IPS DF 19.7 (cell line): ENCODE measurements at regions not wholly inside any gene's neighbourhood (a gene's known extent, or its start where the extent isn't known, plus 50 kb on each side); places are given as distances from the start of the nearest gene placed in this dataset.

ENCODE experiments used
- DNase-seq: peaks from one replicate; pipeline ENCODE4 v3.0.0-alpha.2; 2013; ENCODE audit warnings: low read depth, low spot score

DNA sequence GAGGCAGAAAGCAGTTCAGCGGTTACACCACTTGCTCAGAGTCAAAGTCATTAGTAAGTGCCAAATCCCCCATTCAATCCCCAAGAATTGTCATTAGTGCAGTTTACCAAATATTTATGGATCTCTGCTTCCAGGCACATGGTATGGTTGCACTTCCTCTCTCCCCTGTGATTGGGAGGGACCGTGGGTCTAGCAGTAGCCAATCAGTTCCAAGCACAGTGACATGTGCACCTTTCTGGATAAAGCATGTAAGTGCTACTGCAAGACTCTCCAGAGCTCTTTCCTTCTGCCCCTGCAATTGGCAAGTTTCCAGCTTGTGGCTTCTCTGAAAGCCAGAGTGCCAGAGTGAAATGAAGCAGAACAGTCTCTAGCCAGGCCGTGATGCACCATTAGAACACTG lies 85.3 kb upstream of the FLRT2 start:
- DNase-seq: no peak

DNA sequence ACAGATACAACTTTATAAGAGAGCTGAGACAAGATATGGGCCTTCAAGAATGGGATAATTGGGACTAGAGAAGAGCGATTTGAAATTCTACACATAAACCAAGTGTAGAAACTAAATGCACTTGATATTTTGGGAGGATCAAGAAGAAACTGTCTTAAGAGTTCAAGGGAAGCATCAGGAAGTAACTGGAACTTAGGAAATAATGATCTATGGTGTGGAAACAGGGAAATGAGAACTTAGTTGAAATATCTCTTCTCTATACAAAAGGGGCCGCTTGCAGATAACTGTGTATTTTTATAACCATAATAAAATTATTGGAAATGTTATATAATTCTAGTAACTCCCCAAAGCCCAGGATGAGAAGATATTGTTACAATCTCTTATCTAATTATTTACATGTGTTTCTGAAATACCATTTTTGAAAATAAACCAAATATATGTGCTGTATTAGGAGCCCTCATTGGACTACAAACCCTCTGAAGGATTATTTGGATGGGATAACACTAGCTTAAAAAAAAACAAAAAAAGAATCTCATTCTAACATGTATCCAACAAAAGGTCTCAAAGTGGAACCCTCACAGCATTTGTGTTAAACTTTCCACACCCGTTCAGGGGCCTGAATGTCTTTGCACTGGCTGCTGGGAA lies 84.7 kb upstream of the FLRT2 start:
- no peak for DNase-seq

DNA sequence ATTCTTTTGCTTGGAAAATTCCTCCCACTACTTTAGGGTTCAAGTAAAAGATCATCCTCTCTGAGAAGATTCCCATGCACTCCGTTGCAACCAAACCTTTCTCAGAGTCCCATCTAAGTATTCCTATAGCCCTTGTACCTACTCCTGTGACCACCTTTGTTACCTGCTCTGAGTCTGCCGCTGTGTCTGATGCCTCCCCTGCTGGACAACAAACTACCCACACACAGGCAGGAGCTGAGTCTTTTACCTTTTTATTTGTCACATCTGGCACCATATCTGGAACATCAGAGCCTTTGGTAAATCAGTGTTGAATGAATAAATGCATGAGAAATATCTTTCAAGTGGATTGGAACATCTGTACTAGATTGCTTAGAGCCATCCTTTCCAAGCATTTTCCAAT lies 82.1 kb upstream of the FLRT2 start:
- DNase-seq: no peak

DNA sequence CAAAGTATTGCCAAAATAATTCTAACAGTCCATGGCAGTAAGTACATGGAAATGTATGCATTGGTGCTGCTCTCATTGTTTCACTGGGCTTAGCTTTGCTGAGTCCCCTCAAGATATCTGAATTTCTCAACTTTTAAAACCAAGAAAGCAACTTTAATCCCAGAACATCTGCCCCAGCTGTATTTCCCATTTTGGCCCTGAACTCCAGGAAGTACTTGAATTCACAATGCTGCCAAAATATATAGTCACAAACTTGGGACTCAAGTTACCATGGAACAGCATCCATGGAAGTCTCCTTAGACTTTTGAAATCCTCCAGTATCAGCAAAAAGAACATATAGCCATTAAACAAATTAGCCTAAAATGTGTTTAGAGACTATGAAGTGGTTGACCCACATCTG lies 78.5 kb upstream of the FLRT2 start:
- no peak for DNase-seq

DNA sequence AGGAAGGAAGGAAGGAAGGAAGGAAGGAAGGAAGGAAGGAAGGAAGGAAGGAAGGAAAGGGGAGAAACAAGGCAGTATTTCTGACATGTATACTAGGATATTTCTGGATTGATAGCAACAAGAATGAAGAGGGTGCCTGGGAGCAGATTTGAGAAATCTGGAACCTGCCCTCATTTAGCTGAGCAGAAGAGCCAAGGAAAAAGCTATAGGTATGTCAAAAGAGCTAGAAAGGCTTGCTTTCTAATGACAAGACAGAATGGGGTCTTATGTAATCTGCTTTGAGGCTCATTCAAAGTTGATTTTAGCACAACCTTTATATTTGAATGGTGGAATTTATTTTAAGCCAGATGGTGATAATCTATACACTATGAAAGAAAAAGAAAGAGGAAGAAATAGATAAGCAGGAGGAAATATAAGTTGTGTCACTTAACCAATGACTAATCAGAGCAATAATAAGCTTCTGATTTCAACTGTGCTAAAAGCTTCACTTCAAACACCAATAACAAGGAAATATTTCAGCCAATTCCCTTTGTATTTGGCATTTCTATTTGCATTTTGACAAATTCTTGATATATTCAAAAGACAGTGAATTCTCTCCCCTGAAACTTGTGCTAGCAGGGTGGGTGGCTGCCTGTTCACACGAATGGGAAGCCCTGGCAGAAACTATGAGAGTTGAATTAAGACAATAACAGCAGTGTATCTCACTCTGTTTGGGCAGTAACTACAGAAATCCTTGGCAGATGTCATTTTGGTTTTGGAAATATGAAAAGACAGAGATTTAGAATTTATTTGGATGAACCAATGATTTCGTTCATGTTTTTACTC lies 76.3 kb upstream of the FLRT2 start:
- DNase-seq: no peak

DNA sequence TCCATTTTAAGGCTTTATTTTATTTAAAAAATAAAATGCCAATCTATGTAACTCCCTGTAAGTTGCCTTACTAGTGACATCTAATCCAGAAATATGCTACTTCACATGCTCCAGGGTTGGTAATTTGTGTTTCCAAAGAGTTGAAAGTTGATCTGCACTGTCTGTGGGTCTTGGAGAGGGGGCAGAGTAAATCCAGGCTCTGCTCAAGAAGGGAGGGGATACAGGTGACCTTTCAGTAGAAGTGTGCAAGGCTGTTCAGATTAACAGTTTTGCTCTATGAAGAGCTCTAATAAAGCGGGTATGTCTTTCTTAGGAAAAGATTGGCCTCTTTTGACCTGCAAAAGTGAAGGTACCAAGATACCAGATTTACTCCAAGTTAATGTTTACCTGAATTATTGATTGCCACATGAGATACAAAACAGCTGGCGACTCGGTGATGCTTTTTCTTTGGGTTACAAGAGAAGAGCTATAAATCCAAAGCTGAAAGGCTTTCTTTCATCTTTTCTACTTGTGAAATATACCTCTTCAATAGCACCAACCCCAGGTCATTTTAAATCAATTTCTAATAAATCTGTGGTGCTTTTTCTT lies 75.6 kb upstream of the FLRT2 start:
- DNase-seq: no peak

DNA sequence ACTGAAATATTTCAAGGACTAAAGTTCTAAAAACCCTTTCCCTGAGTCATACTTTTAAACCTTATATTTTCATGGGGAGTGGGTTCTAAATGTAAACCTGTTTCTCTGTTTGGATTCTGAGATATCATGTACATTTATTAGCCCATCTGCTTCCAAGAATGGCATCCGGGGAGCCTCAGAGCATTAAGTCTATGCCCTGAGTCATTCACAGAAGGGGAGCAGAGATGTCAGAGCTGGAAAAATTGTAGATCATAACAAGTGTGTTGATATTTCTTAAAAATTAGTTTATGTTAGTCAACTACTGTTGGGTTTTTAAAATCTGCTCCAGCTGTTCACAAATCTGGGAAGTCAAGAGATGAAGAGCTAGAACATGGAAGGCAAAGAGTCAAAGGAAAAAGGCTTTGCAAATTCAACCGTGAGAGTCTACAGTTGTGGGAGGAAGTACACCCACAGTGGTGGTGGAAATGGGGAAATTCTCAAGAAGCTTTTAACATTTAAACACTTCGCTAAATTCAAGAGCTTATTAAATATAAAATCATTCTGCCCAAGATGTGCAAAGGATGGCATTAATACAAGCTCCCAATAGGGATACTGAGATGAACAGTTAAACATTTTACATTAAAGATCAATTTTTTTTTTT lies 70.5 kb upstream of the FLRT2 start:
- no peak for DNase-seq

DNA sequence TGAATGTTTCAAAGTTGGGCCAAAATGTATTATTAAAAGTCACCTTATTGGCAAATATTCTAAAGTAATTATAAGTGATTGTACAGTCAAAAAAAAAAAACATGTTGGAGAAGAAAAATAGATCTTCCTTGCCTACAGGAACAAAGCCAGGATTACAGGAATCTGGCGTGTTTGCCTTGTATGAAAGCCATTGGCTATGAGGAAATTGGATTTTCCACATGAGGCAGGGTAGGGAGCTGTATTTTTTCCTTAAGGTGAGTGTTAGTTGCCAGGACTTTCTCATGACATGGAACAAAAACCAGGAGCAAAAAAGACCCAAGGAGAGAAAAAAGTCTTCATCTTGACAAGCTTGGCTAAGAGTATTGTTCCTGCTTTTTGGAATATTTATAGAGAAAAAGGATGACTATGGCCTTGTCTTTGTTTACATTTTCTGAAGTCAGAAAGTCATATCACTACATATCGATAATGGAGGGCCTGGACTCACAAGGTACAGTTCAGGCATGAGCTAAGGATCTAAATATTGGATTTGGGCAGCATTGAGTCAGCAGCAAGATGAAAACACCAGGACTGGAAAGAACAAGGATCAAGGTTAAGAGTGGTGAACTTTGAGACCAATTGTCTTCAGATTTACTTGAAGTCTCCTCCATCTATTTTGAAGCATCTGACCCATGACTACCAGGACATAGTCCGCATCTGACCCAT lies 68.4 kb upstream of the FLRT2 start:
- DNase-seq: no peak

DNA sequence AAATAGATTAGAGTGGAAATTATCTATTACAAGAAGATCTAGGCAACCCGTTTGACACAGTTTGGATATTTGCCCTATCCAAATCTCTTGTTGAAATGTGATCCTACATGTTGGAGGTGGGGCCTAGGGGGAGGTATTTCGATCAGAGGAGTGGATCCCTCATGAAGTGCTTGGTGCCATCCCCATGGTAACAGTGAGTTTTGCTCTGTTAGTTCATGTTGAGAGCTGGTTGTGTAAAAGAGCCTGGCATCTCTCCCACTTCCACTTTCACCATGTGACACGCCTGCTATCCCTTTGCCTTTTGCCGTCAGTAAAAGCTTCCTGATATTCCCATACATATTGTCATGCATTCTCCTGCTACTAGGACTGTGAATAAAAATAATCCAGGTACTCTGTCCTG lies 66.4 kb upstream of the FLRT2 start:
- no peak for DNase-seq

DNA sequence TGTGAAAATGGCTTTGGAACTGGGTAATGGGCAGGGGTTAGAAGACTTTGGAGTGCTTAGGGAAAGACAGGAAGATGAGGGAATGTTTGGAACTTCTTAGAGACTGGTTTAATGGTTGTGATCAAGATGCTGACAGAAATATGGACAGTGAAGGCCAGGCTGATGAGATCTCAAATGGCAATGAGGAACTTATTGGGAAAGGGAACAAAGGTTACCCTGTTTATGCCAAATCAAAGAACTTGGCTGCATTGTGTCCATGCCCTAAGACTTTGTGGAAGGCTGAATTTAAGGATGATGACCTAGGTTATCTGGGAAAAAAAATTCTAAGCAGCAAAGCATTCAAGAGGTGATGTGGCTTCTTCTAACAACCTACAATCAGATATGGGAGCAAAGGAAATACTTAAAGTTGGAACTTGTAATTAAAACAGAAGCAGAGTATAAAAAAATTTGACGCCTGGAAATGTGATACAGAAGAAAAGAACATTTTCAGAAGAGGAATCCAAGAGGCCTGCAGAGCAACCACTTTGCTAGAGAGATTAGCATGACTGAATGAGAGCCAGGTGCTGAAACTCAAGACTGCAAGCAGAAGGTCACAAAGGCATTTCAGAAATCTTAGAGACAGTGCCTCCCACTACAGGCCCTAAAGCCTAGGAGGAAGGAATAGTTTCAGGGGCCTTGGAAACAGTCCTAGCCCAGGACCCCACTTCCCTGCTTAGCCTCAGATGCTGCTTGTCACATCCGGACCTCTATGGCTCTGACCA lies 65.6 kb upstream of the FLRT2 start:
- DNase-seq: no peak

DNA sequence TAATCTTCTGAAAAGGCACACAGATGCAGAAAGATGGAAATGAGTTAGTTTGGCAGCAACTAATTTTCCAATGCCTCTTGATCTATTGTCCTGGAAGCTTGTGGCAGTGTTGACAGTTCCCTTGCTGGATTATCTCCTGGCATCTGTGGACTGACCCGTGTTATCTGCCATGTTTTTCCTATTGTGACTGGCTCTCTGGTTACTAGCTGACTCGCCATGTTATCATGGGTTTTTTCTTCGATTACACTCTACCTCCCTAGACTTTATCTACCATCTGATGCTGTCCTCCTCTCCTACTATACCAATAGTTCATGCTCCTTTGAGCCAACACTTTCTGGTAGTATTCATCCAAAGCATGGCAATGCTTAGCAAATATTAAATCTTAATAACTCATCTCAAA lies 63.3 kb upstream of the FLRT2 start:
- DNase-seq: no peak

DNA sequence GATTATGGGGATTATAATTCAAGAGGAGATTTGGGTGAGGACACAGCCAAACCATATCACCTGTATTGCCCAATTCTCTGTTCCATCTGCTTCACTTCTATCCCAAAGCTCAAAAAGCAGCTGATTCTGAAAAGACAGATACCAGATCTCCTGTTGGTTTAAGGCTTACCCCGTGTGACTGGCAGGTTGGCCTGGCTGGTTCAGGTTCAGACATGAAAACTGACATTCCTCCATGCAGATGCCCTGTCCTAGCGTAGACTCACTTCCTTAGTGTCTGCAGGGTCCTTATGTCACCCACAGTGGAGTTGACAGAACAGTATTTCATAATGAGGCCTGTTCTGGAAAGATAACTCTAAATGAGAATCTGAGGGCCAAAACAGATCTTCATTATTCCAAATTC lies 61.1 kb upstream of the FLRT2 start:
- DNase-seq: no peak

DNA sequence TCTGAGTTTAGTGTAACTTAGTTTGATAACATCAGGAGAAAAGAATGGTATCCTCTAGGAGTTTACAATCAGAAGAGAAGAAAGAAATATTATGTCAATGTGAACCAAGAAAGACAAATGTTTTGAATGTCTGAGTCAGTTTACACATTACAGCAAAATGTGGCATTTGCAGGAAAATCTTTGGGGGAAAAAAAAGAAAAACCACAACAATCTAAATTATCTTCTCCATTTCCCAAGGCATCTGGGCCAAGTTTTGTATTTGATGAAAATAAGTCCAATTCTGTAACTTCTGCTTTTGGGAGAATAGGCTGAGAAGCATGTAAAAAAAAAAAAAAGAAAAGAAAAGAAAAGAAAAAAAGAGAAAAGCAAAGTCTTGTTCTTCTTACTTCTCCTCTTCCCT lies 58.8 kb upstream of the FLRT2 start:
- DNase-seq: no peak

DNA sequence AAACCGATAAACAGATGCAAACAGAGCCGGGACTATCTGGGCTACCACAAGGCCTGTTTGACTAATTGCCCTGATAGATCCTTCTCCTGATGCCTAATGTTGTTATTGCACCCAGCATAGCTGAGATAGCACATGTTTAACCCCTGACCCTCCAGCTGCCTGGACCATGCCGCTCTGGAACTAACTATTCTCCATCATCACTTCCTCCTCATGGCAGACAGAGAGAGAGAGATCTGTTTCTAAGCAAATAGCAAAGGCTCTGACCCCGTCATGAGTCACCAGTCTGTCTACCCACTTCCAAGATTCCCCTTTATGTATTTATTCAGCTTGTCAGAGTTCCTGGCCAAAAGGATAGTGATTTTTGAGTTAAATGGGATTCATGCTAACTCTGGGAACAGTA lies 58.2 kb upstream of the FLRT2 start:
- no peak for DNase-seq

DNA sequence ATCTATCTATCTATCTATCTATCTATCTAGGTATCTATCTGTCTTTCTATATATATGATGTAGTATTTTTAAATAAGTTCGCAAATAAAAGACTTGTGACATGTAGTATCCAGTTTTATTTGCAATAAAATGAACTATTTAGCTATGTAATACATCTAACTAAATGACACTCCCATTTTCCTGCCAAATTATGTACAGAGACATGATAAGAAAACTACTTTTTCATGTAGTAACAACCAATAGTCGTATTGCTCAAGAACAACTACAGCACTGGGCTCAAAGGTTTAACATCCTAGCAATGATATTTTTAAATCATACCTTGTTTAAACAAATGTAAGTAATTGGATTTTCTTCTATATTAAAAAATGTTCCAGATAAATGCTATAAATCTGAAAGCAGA lies 55.5 kb upstream of the FLRT2 start:
- no peak for DNase-seq

DNA sequence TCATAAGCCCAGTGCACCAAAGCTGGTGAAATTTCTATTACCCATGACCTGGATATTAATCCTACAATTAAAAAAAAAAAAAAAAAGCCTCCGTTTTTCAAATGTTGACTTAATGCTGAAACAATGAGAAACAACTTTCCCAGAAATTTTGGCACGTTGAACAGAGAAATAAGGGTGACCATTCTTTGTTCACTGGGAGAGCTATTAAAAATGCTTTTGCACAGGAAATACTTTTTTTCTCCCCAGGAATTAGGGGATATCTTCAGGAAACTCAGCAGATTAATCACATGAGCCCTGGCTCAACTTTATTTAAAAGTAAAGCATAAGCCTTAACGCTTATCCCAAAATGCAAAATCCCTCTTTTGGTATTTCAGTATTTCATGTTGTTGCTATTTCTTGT lies 54.8 kb upstream of the FLRT2 start:
- no peak for DNase-seq

DNA sequence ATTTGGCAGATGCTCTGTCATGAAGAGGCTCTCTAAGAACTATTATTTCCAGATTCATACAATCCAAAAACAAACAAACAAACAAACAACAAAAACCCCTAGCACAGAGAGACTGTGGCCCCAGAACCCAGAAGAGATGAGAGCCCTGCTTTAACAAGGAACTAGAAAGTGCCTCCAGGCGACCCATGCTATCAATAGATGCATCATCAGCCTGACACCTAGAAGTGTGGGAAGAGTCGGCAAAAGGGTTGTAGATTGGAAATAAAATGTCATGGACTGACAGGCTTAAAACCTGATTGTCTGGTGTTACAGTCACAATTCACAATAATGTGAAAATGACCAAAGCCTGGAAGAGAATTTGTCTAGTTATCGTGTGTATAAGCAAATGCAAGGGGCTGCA lies 50.6 kb upstream of the FLRT2 start:
- no peak for DNase-seq

DNA sequence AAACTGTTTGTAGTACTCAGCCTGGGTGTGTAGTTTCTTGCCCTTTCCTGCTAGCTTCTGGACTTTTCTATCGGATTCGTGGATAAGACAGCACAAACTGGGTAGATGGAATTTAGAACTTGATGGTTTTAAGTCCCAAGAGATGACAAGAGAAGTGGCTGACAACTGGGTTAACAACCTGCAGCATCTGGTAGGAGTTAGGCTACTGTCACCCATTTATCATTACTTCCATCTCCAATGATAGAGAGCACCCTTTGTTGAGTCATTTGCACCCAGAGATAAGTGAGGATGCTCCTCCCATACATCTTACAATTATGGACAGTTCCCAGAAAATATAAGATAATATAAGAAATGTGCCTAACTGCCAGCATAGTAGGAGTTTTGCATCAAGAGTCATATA lies 50.2 kb upstream of the FLRT2 start:
- no peak for DNase-seq
